Endothelial cell of umbilical vein (primary cell): ENCODE measurements at regions not wholly inside any gene's neighbourhood (a gene's known extent, or its start where the extent isn't known, plus 50 kb on each side); places are given as distances from the start of the nearest gene placed in this dataset.

Experiments
- BruUV-seq: library from RNA; stranded (reverse); fragments of 400-500 nt; replicated peaks from 2 replicates; lab custom pipeline; 2021; lab: Mats Ljungman, UMichigan
- CTCF ChIA-PET: fragments of 300-600, 350-600 bp; sonication (Branson Sonifier 250); formaldehyde crosslinking; loops from one replicate; lab custom pipeline; 2021; ENCODE audit warnings: antibody characterized with exemption, inconsistent platforms; lab: Charles Lee
- POLR2A ChIA-PET: fragments of 300-600, 350-600 bp; sonication (Branson Sonifier 250); formaldehyde crosslinking; loops from one replicate; lab custom pipeline; 2021; ENCODE audit warnings: antibody characterized with exemption, inconsistent platforms; lab: Charles Lee
- DNase-seq: peaks from one replicate; pipeline ENCODE4 v3.0.0-alpha.2; 2011; ENCODE audit warnings: low read depth, low spot score
- FAIRE-seq: peaks from 2 replicates; lab custom pipeline; 2011; peaks lifted over from hg19 to GRCh38; lab: Jason Lieb, UNC
- H2AFZ ChIP-seq: 2 replicates; pipeline ENCODE4 v1.6.0; 2012; ENCODE audit warnings: low read depth, low read length, control low read depth, inconsistent platforms
- H3K27ac ChIP-seq: 2 replicates; pipeline ENCODE4 v1.5.1; 2011; ENCODE audit warnings: low read depth, mild to moderate bottlenecking, control low read depth, low read length, moderate library complexity; ENCODE audit not compliant: insufficient read depth
- H3K27me3 ChIP-seq, 2 experiments: 2 replicates each; pipeline versions ENCODE4 v1.6.0 to v1.6.1; 2011; ENCODE audit warnings: low read length in 2 of 2, mixed read lengths in 1 of 2; ENCODE audit not compliant: control insufficient read depth in 2 of 2, insufficient read depth in 2 of 2
- H3K36me3 ChIP-seq, 2 experiments: 2 replicates in 1 of 2; 3 replicates in 1 of 2; pipeline ENCODE4 v1.5.1; 2011; ENCODE audit warnings: low read length in 2 of 2, mild to moderate bottlenecking in 1 of 2, moderate library complexity in 1 of 2; ENCODE audit not compliant: control insufficient read depth in 2 of 2, insufficient read depth in 2 of 2; ENCODE audit errors: extremely low read depth in 1 of 2
- H3K4me1 ChIP-seq: 3 replicates; pipeline ENCODE4 v1.5.1; 2011; ENCODE audit warnings: mild to moderate bottlenecking, low read length; ENCODE audit not compliant: control insufficient read depth, insufficient read depth; ENCODE audit errors: extremely low read depth
- H3K4me2 ChIP-seq: 2 replicates; pipeline ENCODE4 v1.6.1; 2011; ENCODE audit warnings: low read length, control low read depth, mixed read lengths; ENCODE audit not compliant: insufficient read depth
- H3K4me3 ChIP-seq, 3 experiments: fragments of 200-600 bp in 1 of 3; sonication (generic), shearing (Covaris generic) in 1 of 3; replicated peaks in 1 of 3; 2 replicates each; pipeline ENCODE4 v1.5.1; 2011 to 2016; ENCODE audit warnings: control low read depth in 3 of 3, low read length in 3 of 3, mild to moderate bottlenecking in 2 of 3, inconsistent platforms in 1 of 3, low read depth in 1 of 3, moderate library complexity in 1 of 3; ENCODE audit not compliant: insufficient read depth in 1 of 3
- H3K79me2 ChIP-seq: 2 replicates; pipeline ENCODE4 v1.6.0; 2012; ENCODE audit warnings: low read length, inconsistent platforms; ENCODE audit not compliant: control insufficient read depth, insufficient read depth
- H3K9ac ChIP-seq: replicated peaks from 2 replicates; pipeline ENCODE3; 2011; ENCODE audit warnings: low read length, control low read depth; ENCODE audit not compliant: insufficient read depth; ENCODE audit errors: extremely low read depth
- H3K9me1 ChIP-seq: replicated peaks from 3 replicates; pipeline ENCODE4 v1.6.0; 2011; ENCODE audit warnings: mild to moderate bottlenecking, low read length; ENCODE audit not compliant: control insufficient read depth, insufficient read depth; ENCODE audit errors: extremely low read depth
- H3K9me3 ChIP-seq: replicated peaks from 2 replicates; pipeline ENCODE4 v1.5.1; 2012; ENCODE audit warnings: low read length, inconsistent platforms; ENCODE audit not compliant: control insufficient read depth, insufficient read depth
- H4K20me1 ChIP-seq: replicated peaks from 2 replicates; pipeline ENCODE3; 2011; ENCODE audit warnings: mild to moderate bottlenecking, low read length; ENCODE audit not compliant: control insufficient read depth, insufficient read depth; ENCODE audit errors: extremely low read depth
- CTCF ChIP-seq, 2 donors: IDR thresholded peaks; 1 replicate in 1 of 2; 2 replicates in 1 of 2; pipeline ENCODE4 v1.5.1; 2011; ENCODE audit warnings: low read length in 2 of 2, mild to moderate bottlenecking in 2 of 2, moderate library complexity in 2 of 2, control low read depth in 1 of 2, inconsistent platforms in 1 of 2, low read depth in 1 of 2; ENCODE audit not compliant: insufficient read depth in 1 of 2; ENCODE audit errors: extremely low read depth in 1 of 2
- EZH2 ChIP-seq: IDR thresholded peaks from 2 replicates; pipeline ENCODE4 v1.6.1; 2012; ENCODE audit warnings: borderline replicate concordance, low read depth, mild to moderate bottlenecking, moderate library complexity, low read length, inconsistent platforms; ENCODE audit not compliant: severe bottlenecking
- FOS ChIP-seq: IDR thresholded peaks from 2 replicates; pipeline ENCODE4 v1.6.1; 2011; ENCODE audit warnings: mild to moderate bottlenecking, low read length, moderate library complexity, borderline replicate concordance; ENCODE audit not compliant: insufficient read depth
- GATA2 ChIP-seq: IDR thresholded peaks from 2 replicates; pipeline ENCODE4 v1.7.0; 2011; ENCODE audit warnings: low read depth, mild to moderate bottlenecking, moderate library complexity, mixed read lengths, low read length; ENCODE audit not compliant: insufficient read length, insufficient read depth
- JUN ChIP-seq: IDR thresholded peaks from 2 replicates; pipeline ENCODE4 v1.6.1; 2011; ENCODE audit warnings: borderline replicate concordance, low read depth; ENCODE audit not compliant: insufficient read length, insufficient read depth
- MAX ChIP-seq: IDR thresholded peaks from 2 replicates; pipeline ENCODE4 v1.6.1; 2011; ENCODE audit not compliant: insufficient read depth, insufficient read length
- MYC ChIP-seq: IDR thresholded peaks from one replicate; pipeline ENCODE4 v1.6.1; 2011; ENCODE audit warnings: mild to moderate bottlenecking, low read depth, low read length
- POLR2A ChIP-seq: IDR thresholded peaks from 2 replicates; pipeline ENCODE4 v1.6.1; 2012; ENCODE audit warnings: low read depth, mild to moderate bottlenecking, control low read depth, low read length
- POLR2AphosphoS5 ChIP-seq: IDR thresholded peaks from 2 replicates; pipeline ENCODE4 v1.6.1; 2012; ENCODE audit warnings: low read depth, mild to moderate bottlenecking, control low read depth, low read length, moderate library complexity; ENCODE audit not compliant: insufficient read depth
- dilution Hi-C: fragments of 300-500 bp; cut with MboI; formaldehyde crosslinking; loops from one replicate; pipeline ENCODE4 v1.15.0; 2019; ENCODE audit warnings: low sequenced_read_pairs; ENCODE audit not compliant: extremely low pct_ligation_motif_present
- intact Hi-C: fragments of 100-400 bp; cut with micrococcal nuclease; formaldehyde crosslinking; loops from one replicate; pipeline ENCODE4 v1.10.0; 2022

- Histone ChIP-seq H3K9ac (no peak overlapping the region), H3K4me2 (no peak overlapping the region), H2AFZ (no peak overlapping the region), H3K9me3 (no peaks in the 10 kb centered on the region), H3K27ac (no peak overlapping the region), H3K79me2 (no peaks in the 10 kb centered on the region), H3K27me3 (no peaks in the 10 kb centered on the region), H3K9me1 (no peaks in the 10 kb centered on the region), H3K36me3 (no peaks in the 10 kb centered on the region), H4K20me1 (no peaks in the 10 kb centered on the region), H3K4me1 (no peaks in the 10 kb centered on the region), H3K4me3 (no peak overlapping the region)
- CTCF ChIA-PET, result interaction anchor here (1.1 kb wide), 1 partner anchor 12 kb away, joined by 3 read pairs; no protein-coding TSS in a partner anchor
- no TSS peak for BruUV-seq
- TF ChIP-seq MAX (no peak), CTCF (IDR thresholded peaks at IDR 0.05; ENCODE audit: extremely low read depth in 1 of 2, insufficient read depth in 1 of 2, low read depth in 1 of 2, low read length in 2 of 2) (no peak), MYC (no peak), GATA2 (no peak), JUN (no peak), EZH2 (no peak), FOS (no peak), POLR2AphosphoS5 (no peak), POLR2A (no peak)
- dilution Hi-C loops, result no loop called here
- POLR2A ChIA-PET, result no interaction called here
- FAIRE-seq, result no peak
- intact Hi-C loops, result no loop called here
- DNase-seq, result no peak
These were observed 190.5 kb downstream of the C11orf87 start for GRCh38 chr11:109612496-109612895.
